ENCODE measurements at regions not wholly inside any gene's neighbourhood (a gene's known extent, or its start where the extent isn't known, plus 50 kb on each side); places are given as distances from the start of the nearest gene placed in this dataset.

GRCh38 chr7:9889554-9889953, 1084.1 kb upstream of the PHF14 start:
- ChIA-PET CTCF (no interaction called here), POLR2A (no interaction called here)
- no peak for DNase-seq
- Histone ChIP-seq H3K36me3 (ENCODE audit: insufficient read depth, low read length) (no peaks in the 10 kb centered on the region), H3K9me3 (ENCODE audit: control insufficient read depth in 1 of 2, insufficient read depth in 1 of 2, low read length in 2 of 2) (peaks cover 4% of the 10 kb centered on the region in 2 experiments), H3K4me1 (ENCODE audit: insufficient read depth, low read length) (no peaks in the 10 kb centered on the region), H3K4me3 (ENCODE audit: low read length) (no peak overlapping the region), H3K27me3 (ENCODE audit: control insufficient read depth in 1 of 2, insufficient read depth in 2 of 2, low read length in 2 of 2) (no peaks in the 10 kb centered on the region), H3K27ac (ENCODE audit: low read depth in 1 of 2, low read length in 2 of 2) (no peak overlapping the region)
- ATAC-seq (ENCODE audit: poor library complexity) = no peak
- no peaks in the 10 kb centered on the region for H3K36me3 Mint-ChIP-seq (ENCODE audit: low read depth)
- H3K9me3 Mint-ChIP-seq = peaks cover 13% of the 10 kb centered on the region
- H3K27ac Mint-ChIP-seq = no peak overlapping the region
- no peaks in the 10 kb centered on the region for H3K27me3 Mint-ChIP-seq
- intact Hi-C loops (cut with DNase I, micrococcal nuclease) = no loop called here
- no peak for TF ChIP-seq CTCF (IDR thresholded peaks at IDR 0.05)
- no peaks in the 10 kb centered on the region for H3K4me1 Mint-ChIP-seq (ENCODE audit: low read depth)
- H3K4me3 Mint-ChIP-seq = no peak overlapping the region

- H3K27ac Mint-ChIP-seq = no peak overlapping the region
- CTCF ChIA-PET = no interaction called here
- intact Hi-C loops (cut with DNase I, micrococcal nuclease) = no loop called here
Observed at GRCh38 chr7:9890092-9890491, 1083.6 kb upstream of the PHF14 start.

GRCh38 chr7:9891056-9891455, 1082.6 kb upstream of the PHF14 start:
- peaks cover 4% of the 10 kb centered on the region in 2 experiments for H3K9me3 ChIP-seq (ENCODE audit: control insufficient read depth in 1 of 2, insufficient read depth in 1 of 2, low read length in 2 of 2)
- Mint-ChIP-seq H3K4me1 (ENCODE audit: low read depth) (no peaks in the 10 kb centered on the region), H3K36me3 (ENCODE audit: low read depth) (no peaks in the 10 kb centered on the region), H3K27me3 (no peaks in the 10 kb centered on the region), H3K27ac (no peak overlapping the region), H3K4me3 (no peak overlapping the region), H3K9me3 (peaks cover 19% of the 10 kb centered on the region)
- no peak overlapping the region for H3K27ac ChIP-seq (ENCODE audit: low read depth in 1 of 2, low read length in 2 of 2)
- intact Hi-C loops (cut with DNase I, micrococcal nuclease) = no loop called here
- no peaks in the 10 kb centered on the region for H3K27me3 ChIP-seq (ENCODE audit: control insufficient read depth in 1 of 2, insufficient read depth in 2 of 2, low read length in 2 of 2)
- no peak for ATAC-seq (ENCODE audit: poor library complexity)
- H3K4me3 ChIP-seq (ENCODE audit: low read length) = no peak overlapping the region
- no peak for TF ChIP-seq CTCF (IDR thresholded peaks at IDR 0.05)
- POLR2A ChIA-PET = no interaction called here
- no peaks in the 10 kb centered on the region for H3K4me1 ChIP-seq (ENCODE audit: insufficient read depth, low read length)
- no peak for DNase-seq
- CTCF ChIA-PET = interaction anchor here (0.6 kb wide), 1 partner anchor 1194 kb away, joined by 4 read pairs; no protein-coding TSS in a partner anchor
- H3K36me3 ChIP-seq (ENCODE audit: insufficient read depth, low read length) = no peaks in the 10 kb centered on the region

More at GRCh38 chr7:9890092-9890491, 1083.6 kb upstream of the PHF14 start:
- peaks cover 14% of the 10 kb centered on the region for H3K9me3 Mint-ChIP-seq
- H3K9me3 ChIP-seq (ENCODE audit: control insufficient read depth in 1 of 2, insufficient read depth in 1 of 2, low read length in 2 of 2) = peaks cover 4% of the 10 kb centered on the region in 2 experiments
- H3K4me1 ChIP-seq (ENCODE audit: insufficient read depth, low read length) = no peaks in the 10 kb centered on the region
- ATAC-seq (ENCODE audit: poor library complexity) = no peak
- DNase-seq = no peak
- TF ChIP-seq CTCF (IDR thresholded peaks at IDR 0.05) = no peak
- no peak overlapping the region for H3K4me3 ChIP-seq (ENCODE audit: low read length)
- POLR2A ChIA-PET = no interaction called here
- no peaks in the 10 kb centered on the region for H3K27me3 Mint-ChIP-seq
- no peaks in the 10 kb centered on the region for H3K4me1 Mint-ChIP-seq (ENCODE audit: low read depth)
- H3K27me3 ChIP-seq (ENCODE audit: control insufficient read depth in 1 of 2, insufficient read depth in 2 of 2, low read length in 2 of 2) = no peaks in the 10 kb centered on the region
- H3K36me3 ChIP-seq (ENCODE audit: insufficient read depth, low read length) = no peaks in the 10 kb centered on the region
- no peak overlapping the region for H3K4me3 Mint-ChIP-seq
- H3K36me3 Mint-ChIP-seq (ENCODE audit: low read depth) = no peaks in the 10 kb centered on the region
- H3K27ac ChIP-seq (ENCODE audit: low read depth in 1 of 2, low read length in 2 of 2) = no peak overlapping the region
